HepG2 (cell line): ENCODE measurements at regions not wholly inside any gene's neighbourhood (a gene's known extent, or its start where the extent isn't known, plus 50 kb on each side); places are given as distances from the start of the nearest gene placed in this dataset.
A peak's percentile ranks its signal among the peaks of the same experiment; 100 is the strongest.

Experiments
- ATAC-seq: fragments of 200-7000 bp; cut with Tn5 transposase; 3 replicates; pipeline ENCODE4 v1.9.1; 2020; ENCODE audit warnings: mild to moderate bottlenecking, moderate library complexity
- BruUV-seq: library from RNA; stranded (reverse); fragments of 400-500 nt; replicated peaks from 2 replicates; lab custom pipeline; 2021; lab: Mats Ljungman, UMichigan
- CTCF ChIA-PET: fragments of 300-600 bp; formaldehyde crosslinking; extraction: SDS; loops from one replicate; lab custom pipeline; 2021; ENCODE audit warnings: low total read pairs, inconsistent platforms, low intra/inter-chr PET ratio; lab: Yijun Ruan, JAX
- POLR2A ChIA-PET: fragments of 350-600 bp; sonication (Branson Sonifier 250); formaldehyde crosslinking; loops from one replicate; lab custom pipeline; 2020; ENCODE audit warnings: antibody characterized with exemption, inconsistent platforms; lab: Yijun Ruan, JAX
- DNase-seq: peaks from one replicate; pipeline ENCODE4 v3.0.0-alpha.2; 2015; ENCODE audit warnings: low spot score
- FAIRE-seq: peaks from 3 replicates; lab custom pipeline; 2011; peaks lifted over from hg19 to GRCh38; lab: Jason Lieb, UNC
- H2AFZ ChIP-seq: one replicate; pipeline ENCODE4 v1.6.1; 2011; ENCODE audit warnings: low read length, inconsistent platforms
- H3K27ac ChIP-seq: fragments of 300-600 bp; 3 replicates; pipeline ENCODE4 v1.8.0; 2011; ENCODE audit warnings: mixed run types, mild to moderate bottlenecking, mixed read lengths, low read length, inconsistent platforms; ENCODE audit not compliant: insufficient read depth; ENCODE audit errors: extremely low read length
- H3K27me3 ChIP-seq, 2 experiments: fragments of 200-600 bp in 1 of 2; 2 replicates in 1 of 2; 3 replicates in 1 of 2; pipeline versions ENCODE4 v1.6.0 to v1.8.0; 2011; ENCODE audit warnings: low read length in 2 of 2, mild to moderate bottlenecking in 2 of 2, moderate library complexity in 2 of 2, inconsistent platforms in 1 of 2; ENCODE audit not compliant: insufficient read depth in 2 of 2, control insufficient read depth in 1 of 2
- H3K36me3 ChIP-seq, 2 experiments: fragments of 200-600 bp in 1 of 2; replicated peaks in 1 of 2; 2 replicates in 1 of 2; 3 replicates in 1 of 2; pipeline versions ENCODE4 v1.5.1 to v1.8.0; 2011; ENCODE audit warnings: low read length in 2 of 2, inconsistent platforms in 1 of 2; ENCODE audit not compliant: insufficient read depth in 2 of 2, control insufficient read depth in 1 of 2
- H3K4me1 ChIP-seq: 2 replicates; pipeline ENCODE4 v1.5.1; 2012; ENCODE audit warnings: low read length, inconsistent platforms; ENCODE audit not compliant: insufficient read depth
- H3K4me2 ChIP-seq: 2 replicates; pipeline ENCODE4 v1.6.0; 2011; ENCODE audit warnings: low read depth, low read length, inconsistent platforms
- H3K4me3 ChIP-seq, 3 experiments: fragments of 200-600 bp in 1 of 3; sonication (generic), shearing (Covaris generic) in 1 of 3; replicated peaks in 1 of 3; 2 replicates each; pipeline ENCODE4 v1.5.1; 2011 to 2016; ENCODE audit warnings: low read length in 3 of 3, inconsistent platforms in 2 of 3, low read depth in 2 of 3, mild to moderate bottlenecking in 2 of 3, control low read depth in 1 of 3, mixed read lengths in 1 of 3; ENCODE audit not compliant: insufficient read depth in 1 of 3
- H3K79me2 ChIP-seq: one replicate; pipeline ENCODE4 v1.6.1; 2011; ENCODE audit warnings: low read length, inconsistent platforms; ENCODE audit not compliant: insufficient read depth
- H3K9ac ChIP-seq: 2 replicates; pipeline ENCODE4 v1.6.0; 2011; ENCODE audit warnings: mild to moderate bottlenecking, low read depth, low read length, inconsistent platforms; ENCODE audit not compliant: insufficient read depth
- H3K9me3 ChIP-seq: 2 replicates; pipeline ENCODE4 v1.5.1; 2012; ENCODE audit warnings: mild to moderate bottlenecking, low read length
- H4K20me1 ChIP-seq: 2 replicates; pipeline ENCODE4 v1.6.0; 2011; ENCODE audit warnings: inconsistent platforms, mild to moderate bottlenecking, low read length, moderate library complexity; ENCODE audit not compliant: insufficient read depth
- CBX1 ChIP-seq: IDR thresholded peaks from one replicate; pipeline ENCODE4 v1.6.1; 2016; ENCODE audit warnings: antibody characterized with exemption, low read depth
- CENPT ChIP-seq: sonication (generic); formaldehyde crosslinking; IDR thresholded peaks from 2 replicates; pipeline ENCODE4 v1.8.0; 2022; ENCODE audit warnings: low read depth, mild to moderate bottlenecking, moderate library complexity, missing genetic modification reagents
- HNF1A ChIP-seq, 2 experiments: sonication (generic) in 1 of 2; formaldehyde crosslinking in 1 of 2; IDR thresholded peaks; 2 replicates each; pipeline versions ENCODE4 v1.4.0 to v1.6.1; 2016 to 2020; ENCODE audit warnings: borderline replicate concordance in 1 of 2, low read depth in 1 of 2, mild to moderate bottlenecking in 1 of 2, missing genetic modification reagents in 1 of 2
- MIXL1 ChIP-seq: IDR thresholded peaks from 2 replicates; pipeline ENCODE4 v1.6.1; 2016
- SIN3B ChIP-seq: fragments of 150-350 bp; IDR thresholded peaks from 2 replicates; pipeline ENCODE4 v1.6.1; 2014; ENCODE audit warnings: low read length
- SNAI1 ChIP-seq: sonication (generic); formaldehyde crosslinking; IDR thresholded peaks from 2 replicates; pipeline ENCODE4 v1.5.0; 2020; ENCODE audit warnings: mild to moderate bottlenecking, missing genetic modification reagents, borderline replicate concordance
- TEAD3 ChIP-seq: optimal IDR thresholded peaks from 2 replicates; pipeline ENCODE3; 2016; ENCODE audit warnings: borderline replicate concordance
- ZNF335 ChIP-seq: sonication (generic); formaldehyde crosslinking; IDR thresholded peaks from 2 replicates; pipeline ENCODE4 v1.4.0; 2020; ENCODE audit warnings: missing genetic modification reagents
- WGBS: methylation state at CpG from one replicate; pipeline ENCODE4 v1.1.6; 2017; ENCODE audit warnings: low lambda C conversion rate; 5-methylcytosine and 5-hydroxymethylcytosine counted together
- in situ Hi-C: cut with HindIII; loops from 2 replicates; pipeline ENCODE4 v1.10.0; 2017; ENCODE audit warnings: low pct_unique_long_range_greater_than_20kb; ENCODE audit not compliant: extremely low pct_ligation_motif_present
- intact Hi-C: fragments of 100-400 bp; cut with micrococcal nuclease; formaldehyde crosslinking; loops from one replicate; pipeline ENCODE4 v1.10.0; 2022; ENCODE audit not compliant: unreplicated experiment
- TF ChIP-seq, protein P1 (sequence below): sonication (generic); formaldehyde crosslinking; IDR thresholded peaks from 2 replicates; pipeline ENCODE4 v1.5.1; 2020; ENCODE audit warnings: mild to moderate bottlenecking, missing genetic modification reagents, moderate library complexity

DNA sequence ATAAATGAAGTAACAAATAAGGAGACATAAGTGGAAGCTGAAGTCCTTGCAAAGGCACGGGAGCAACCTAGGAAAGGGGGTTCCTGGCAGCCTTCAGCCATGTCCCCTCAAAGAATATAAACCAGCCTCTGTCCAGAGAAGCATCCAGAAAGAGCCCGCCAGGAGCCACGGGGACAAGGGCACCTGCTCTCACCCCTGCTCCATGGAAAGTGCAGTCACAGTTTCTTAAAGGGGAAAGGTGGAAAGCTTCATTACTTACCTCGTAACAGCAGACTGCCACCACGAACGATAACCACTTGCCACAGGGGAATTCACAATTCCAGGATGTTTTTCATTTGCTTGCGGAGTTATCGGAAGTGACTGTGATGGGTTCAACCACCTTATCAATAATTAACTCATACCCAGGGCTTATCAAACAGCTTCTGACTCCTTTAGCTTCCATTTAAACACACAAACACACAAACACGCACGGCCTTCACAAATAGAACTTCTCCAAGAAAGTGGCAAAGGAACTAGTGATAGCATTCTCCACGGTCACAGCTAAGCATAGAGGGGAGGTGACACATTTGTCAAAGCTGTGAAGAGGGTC lies 134.2 kb upstream of the IGF1R start:
- Histone ChIP-seq H3K79me2 (no peaks in the 10 kb centered on the region), H2AFZ (peak overlapping the region; percentile 17), H3K4me1 (peaks cover 25% of the 10 kb centered on the region), H3K4me3 (peak overlapping the region in 2 of 3 experiments; percentile 12 to 34; a peak in 3 of 6 replicates), H3K27ac (no peak overlapping the region), H3K36me3 (no peaks in the 10 kb centered on the region), H3K27me3 (peaks cover 0 to 22% of the 10 kb centered on the region in 2 experiments; a peak in 3 of 5 replicates), H4K20me1 (no peaks in the 10 kb centered on the region), H3K4me2 (peak overlapping the region; percentile 43), H3K9me3 (no peaks in the 10 kb centered on the region), H3K9ac (no peak overlapping the region)
- POLR2A ChIA-PET: interaction anchor here (1.6 kb wide), 1 partner anchor 133 kb away, joined by 5 read pairs; the partner anchor contains the start of gene IGF1R
- ATAC-seq (peak; percentile 30; the same call in 2 of the 3 replicates), FAIRE-seq (no peak), DNase-seq (no peak)
- intact Hi-C loops (no loop called here), in situ Hi-C loops (no loop called here)
- 3% methylated on average over 11 of the region's 11 CpGs for WGBS
- no TSS peak for BruUV-seq
- CTCF ChIA-PET: no interaction called here
- no peak for TF ChIP-seq SNAI1 (CRISPR knock-in tag)
- TF ChIP-seq ZNF335: no peak
- TF ChIP-seq, protein P1, sequence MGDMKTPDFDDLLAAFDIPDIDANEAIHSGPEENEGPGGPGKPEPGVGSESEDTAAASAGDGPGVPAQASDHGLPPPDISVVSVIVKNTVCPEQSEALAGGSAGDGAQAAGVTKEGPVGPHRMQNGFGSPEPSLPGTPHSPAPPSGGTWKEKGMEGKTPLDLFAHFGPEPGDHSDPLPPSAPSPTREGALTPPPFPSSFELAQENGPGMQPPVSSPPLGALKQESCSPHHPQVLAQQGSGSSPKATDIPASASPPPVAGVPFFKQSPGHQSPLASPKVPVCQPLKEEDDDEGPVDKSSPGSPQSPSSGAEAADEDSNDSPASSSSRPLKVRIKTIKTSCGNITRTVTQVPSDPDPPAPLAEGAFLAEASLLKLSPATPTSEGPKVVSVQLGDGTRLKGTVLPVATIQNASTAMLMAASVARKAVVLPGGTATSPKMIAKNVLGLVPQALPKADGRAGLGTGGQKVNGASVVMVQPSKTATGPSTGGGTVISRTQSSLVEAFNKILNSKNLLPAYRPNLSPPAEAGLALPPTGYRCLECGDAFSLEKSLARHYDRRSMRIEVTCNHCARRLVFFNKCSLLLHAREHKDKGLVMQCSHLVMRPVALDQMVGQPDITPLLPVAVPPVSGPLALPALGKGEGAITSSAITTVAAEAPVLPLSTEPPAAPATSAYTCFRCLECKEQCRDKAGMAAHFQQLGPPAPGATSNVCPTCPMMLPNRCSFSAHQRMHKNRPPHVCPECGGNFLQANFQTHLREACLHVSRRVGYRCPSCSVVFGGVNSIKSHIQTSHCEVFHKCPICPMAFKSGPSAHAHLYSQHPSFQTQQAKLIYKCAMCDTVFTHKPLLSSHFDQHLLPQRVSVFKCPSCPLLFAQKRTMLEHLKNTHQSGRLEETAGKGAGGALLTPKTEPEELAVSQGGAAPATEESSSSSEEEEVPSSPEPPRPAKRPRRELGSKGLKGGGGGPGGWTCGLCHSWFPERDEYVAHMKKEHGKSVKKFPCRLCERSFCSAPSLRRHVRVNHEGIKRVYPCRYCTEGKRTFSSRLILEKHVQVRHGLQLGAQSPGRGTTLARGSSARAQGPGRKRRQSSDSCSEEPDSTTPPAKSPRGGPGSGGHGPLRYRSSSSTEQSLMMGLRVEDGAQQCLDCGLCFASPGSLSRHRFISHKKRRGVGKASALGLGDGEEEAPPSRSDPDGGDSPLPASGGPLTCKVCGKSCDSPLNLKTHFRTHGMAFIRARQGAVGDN (CRISPR knock-in tag): no peak
- 0 out of 2 replicates have a peak, but pooled peaks have one; percentile 33 for TF ChIP-seq MIXL1 (CRISPR knock-in tag)
- TF ChIP-seq CBX1: no peak
- no peak for TF ChIP-seq SIN3B
- peak; percentile 25; the same call in 1 of the 2 replicates for TF ChIP-seq HNF1A (IDR thresholded peaks at IDR 0.05; ENCODE audit: low read depth)
- TF ChIP-seq HNF1A (CRISPR knock-in tag; IDR thresholded peaks at IDR 0.05; ENCODE audit: borderline replicate concordance): no peak
- peak; percentile 19 for TF ChIP-seq TEAD3
- TF ChIP-seq CENPT (CRISPR knock-in tag): no peak
